HG03060 (cell line): ENCODE measurements at regions not wholly inside any gene's neighbourhood (a gene's known extent, or its start where the extent isn't known, plus 50 kb on each side); places are given as distances from the start of the nearest gene placed in this dataset.
"Not testable (repeated sequence)": the region's sequence is repeated elsewhere in the genome, so short reads cannot be mapped to it uniquely, and the experiment has no call there.

Experiments
- ATAC-seq: cut with Tn5 transposase; IDR thresholded peaks from one replicate; pipeline ENCODE4 v1.9.1; 2021; ENCODE audit warnings: low read depth, moderate number of reproducible peaks; ENCODE audit not compliant: unreplicated experiment

GRCh38 chr19:28469544-28469943 is 743.4 kb downstream of the UQCRFS1 start:
- no peak for ATAC-seq

GRCh38 chr19:28468701-28469459 is 744.1 kb downstream of the UQCRFS1 start:
- no peak for ATAC-seq

DNA sequence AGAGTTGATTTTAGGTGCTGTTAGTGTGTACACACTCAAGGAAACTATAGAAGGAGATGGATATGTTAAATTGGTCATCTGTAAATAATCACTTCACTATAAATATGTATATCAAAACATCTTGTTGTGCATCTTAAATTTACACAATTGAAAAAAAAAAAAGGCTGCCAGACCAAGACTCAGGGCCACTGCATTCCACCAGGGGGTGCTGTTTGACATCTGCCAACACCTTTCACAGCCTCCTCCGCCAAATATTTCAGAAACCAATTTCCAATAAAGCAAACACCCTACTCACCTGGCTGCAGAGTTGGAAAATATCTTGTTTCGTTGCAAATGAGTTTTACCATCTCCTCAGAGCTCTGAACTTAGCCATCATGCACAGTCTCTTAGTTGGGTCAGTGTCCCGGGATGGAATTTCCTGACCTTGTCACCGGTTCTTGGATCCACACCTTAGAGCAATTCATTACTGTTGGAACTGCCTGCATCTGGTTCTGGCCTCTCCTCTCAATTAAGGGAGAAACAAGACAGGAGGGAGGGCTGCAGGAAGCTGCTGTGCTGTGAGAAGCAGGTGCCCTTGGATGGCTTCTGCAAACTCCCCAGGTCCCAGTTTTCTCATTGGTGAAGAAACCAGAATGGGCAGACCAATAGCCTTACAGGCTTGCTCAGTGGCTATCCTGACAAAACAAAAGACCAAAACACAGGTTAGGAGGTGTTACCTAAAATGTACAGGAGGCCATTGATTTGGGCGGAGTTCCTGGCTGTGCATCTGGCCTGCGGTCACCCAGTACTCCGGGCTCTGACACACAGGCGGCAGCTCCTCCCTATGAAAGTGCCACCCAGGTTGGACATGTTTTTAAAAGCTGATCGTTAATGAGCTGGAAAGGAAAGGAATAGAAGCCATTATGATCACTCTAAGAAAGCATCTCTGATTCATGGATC is 746.6 kb downstream of the UQCRFS1 start:
- no peak for ATAC-seq

DNA sequence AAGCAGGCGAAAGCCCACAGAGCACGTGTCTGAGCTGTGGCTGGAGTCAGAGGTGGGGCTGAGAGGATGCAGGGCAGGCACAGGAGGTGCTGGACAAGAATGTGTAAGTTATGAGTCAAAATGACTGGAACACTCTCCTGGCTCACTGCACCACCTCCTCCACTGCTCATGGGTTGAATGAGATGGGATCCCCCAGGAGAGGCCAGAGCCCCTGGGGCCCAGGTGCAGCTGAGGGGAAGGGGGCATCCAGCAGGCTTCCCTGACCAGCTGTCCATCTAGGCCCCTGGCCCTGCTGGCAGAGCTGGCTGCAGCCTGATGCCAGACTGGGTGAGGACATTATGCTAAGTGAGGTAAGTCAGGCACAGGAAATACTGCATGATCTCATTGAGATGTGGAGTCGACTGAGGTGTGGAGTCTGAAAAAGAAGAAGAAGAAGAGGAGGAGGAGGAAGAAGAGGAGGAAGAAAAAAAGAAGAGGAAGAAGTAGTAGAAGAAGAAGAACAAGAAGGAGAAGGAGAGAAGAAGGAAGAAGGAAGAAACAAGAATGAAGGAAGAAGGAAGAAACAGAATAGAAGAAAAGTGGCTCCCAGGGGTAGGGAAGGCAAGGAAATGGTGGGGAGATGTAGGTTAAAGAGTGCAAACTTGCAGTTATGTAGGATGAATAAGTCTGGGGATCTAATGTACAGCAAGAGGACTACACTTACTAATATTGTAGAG is 747.4 kb downstream of the UQCRFS1 start:
- ATAC-seq = no peak

- no peak for ATAC-seq
Observed at GRCh38 chr19:28463493-28464053, 749.4 kb downstream of the UQCRFS1 start.

GRCh38 chr19:28457620-28458019 is 755.3 kb downstream of the UQCRFS1 start:
- ATAC-seq = no peak

DNA sequence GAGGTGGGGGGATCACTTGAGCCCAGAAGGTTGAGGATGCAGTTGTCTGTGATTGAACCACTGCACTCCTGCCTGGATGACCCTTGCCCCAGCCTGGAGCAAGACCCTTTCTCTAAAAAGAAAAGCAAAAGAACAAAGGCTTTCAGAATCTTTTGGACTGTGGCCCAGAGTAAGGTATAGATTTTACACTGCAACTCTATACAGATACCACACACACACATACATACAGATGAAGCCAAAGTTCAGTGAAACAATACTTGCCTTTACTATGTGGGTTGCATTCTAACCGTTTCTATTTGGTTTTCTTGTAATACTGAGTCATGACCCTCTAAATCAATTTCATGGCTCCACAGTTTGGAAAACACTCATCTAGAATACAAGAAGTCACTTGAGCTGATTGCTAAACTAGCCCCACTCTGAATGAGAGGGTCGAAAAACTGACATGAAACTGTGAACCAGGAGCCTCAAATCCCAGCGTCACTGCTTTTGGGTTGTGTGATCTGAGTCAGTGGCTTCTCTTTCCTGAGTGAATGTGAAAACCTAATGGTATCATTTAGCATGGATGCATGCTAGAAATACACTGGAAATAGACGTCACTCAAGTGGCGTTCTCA is 756.1 kb downstream of the UQCRFS1 start:
- no peak for ATAC-seq

GRCh38 chr19:28456252-28456651 is 756.7 kb downstream of the UQCRFS1 start:
- ATAC-seq = no peak

DNA sequence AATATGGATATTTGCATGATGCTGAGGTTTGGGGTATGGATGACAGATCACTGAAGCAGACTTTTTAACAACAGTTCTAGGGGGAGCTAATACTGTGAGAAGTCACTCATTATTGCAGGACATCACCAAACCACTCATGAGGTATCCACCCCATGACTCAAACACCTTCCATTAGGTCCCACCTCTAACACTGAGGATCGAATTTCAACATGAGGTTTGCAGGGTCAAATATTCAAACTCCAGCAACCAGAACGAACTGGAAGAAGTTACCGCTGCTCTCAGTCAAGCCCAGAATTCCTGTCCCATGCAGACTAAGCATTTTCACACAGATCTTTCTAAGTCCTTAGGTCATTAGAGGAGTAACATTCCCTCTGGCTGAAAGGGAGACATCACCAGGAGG is 758.9 kb downstream of the UQCRFS1 start:
- ATAC-seq = no peak

GRCh38 chr19:28453420-28453819 is 759.5 kb downstream of the UQCRFS1 start:
- no peak for ATAC-seq

DNA sequence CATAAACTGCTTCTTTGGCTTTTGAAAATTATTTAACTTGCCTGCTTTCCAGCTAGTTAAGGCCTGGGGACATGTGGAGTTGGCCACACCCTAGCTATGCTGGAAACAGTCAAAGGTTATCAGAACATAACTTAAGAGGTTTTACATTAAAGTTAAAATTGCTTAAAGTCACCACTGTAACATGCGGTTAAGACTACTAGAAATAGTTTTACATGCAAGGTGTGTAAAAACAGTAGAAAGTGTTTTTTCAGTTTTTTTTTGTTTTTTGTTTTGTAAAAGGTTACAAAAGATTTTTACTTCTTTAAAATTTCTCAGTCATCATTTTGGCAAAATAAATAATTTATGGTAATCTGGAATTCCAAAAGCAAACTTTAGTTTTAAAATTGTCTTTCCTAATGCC is 763.1 kb downstream of the UQCRFS1 start:
- ATAC-seq = no peak

GRCh38 chr19:28446511-28446910 is 766.4 kb downstream of the UQCRFS1 start:
- no peak for ATAC-seq

DNA sequence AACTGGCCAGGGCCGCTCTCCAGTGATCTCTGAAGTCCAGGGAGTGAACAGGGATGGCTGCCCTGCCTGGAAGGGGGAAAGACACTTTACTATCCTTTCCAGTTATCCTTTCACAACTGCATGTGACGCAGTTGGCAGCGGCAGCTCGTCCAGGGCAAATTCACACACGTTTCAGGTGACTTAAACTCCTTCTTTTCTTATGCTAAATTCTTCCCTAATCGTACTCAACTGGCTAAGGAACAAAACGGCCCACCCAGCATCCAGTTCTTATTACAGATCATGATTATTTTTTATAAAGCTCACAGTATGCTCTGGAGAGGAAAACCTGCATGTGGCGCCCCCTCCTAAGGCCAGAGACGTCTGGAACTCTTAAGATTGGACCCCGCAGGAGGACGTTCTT is 767.1 kb downstream of the UQCRFS1 start:
- ATAC-seq = no peak

- ATAC-seq = no peak
Observed at GRCh38 chr19:28444362-28444761, 768.6 kb downstream of the UQCRFS1 start.

DNA sequence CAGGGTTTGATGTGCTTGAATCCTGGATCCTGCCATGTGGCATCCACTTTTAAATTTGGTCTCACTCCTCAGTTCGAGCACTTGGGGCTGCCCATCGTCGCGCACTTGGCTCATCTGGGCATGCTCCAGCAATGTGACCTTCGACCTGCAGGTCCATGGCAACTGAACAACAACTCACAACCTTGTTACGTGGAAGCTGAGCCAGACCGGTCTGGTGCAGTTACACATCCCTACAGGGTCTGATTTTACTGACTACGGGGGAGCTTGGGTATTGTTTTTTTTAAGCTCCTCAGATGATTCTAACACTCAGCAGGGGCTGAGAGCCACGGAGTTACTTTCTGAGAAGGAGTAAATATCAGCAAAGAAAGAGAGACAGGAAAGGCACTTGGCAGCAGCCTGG is 769.6 kb downstream of the UQCRFS1 start:
- ATAC-seq = no peak

DNA sequence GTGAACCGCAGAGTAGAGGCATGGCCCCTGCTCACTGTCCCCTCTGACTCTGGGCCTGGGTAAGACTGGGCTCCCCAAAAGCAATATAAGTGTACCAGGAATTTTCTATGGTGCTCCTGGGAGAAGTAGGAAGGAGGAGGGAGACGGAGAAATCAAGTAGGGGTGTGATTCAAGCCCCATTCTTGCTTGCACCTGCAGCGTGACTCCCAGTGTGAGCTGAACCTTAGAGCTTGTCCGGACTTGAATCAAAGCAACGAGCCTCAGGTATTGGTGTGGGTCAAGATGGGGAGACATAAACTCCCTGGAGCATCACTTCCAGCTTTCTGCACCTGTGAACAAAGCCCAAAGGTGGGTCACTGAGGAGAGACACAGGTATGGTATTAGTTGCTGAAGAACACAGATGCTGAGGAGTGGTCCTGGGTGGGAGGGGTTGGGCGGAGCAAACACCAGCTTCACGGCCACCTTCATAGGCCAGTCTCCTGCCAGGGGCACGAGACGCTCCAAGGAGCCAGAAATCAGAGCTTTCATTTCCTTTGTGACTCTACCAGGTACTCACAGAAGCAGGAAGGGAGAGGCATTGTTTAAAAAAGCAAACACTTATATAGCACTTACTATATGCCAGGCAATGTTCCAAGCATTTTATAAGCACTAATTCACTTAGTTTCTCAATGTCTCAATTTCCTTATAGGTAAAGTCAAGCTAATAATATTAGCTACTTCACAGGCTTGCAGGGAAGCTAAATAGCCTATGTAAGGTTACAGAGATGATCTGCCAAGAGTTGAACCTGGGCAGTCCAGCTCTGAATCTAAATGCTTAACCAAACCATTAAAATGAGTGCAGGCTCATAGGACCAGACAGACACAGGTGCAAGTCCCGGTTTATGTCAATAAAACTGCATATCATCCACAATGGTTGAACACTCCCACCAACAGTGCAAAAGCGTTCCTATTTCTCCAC is 775.3 kb downstream of the UQCRFS1 start:
- no peak for ATAC-seq

DNA sequence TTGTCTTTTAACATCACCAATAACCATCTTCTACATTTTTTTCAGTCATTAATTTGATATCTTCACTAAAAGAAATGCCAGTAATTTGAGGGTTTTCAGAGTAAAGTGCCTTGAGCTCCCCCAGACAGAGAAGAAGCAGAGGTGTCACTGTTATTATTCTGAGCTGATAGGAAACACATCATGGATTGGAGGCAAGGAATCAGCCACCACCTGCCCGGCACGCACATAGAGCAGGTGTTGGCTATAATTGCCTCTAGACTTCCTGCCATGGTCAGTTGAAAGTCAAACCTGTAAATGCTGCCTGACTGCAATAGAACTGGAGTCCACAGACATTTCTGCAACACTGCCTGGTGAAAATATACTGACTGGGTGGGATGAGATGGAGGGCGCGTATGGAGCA is 776.6 kb downstream of the UQCRFS1 start:
- no peak for ATAC-seq

- ATAC-seq = no peak
Observed at GRCh38 chr19:28435551-28436271, 777.2 kb downstream of the UQCRFS1 start.

- ATAC-seq = not testable (repeated sequence)
Observed at GRCh38 chr19:28434794-28435193, 778.2 kb downstream of the UQCRFS1 start.
